GM19397 (cell line): ENCODE measurements at regions not wholly inside any gene's neighbourhood (a gene's known extent, or its start where the extent isn't known, plus 50 kb on each side); places are given as distances from the start of the nearest gene placed in this dataset.
"Not testable (repeated sequence)": the region's sequence is repeated elsewhere in the genome, so short reads cannot be mapped to it uniquely, and the experiment has no call there.

Source experiments
- ATAC-seq: cut with Tn5 transposase; IDR thresholded peaks from one replicate; pipeline ENCODE4 v1.9.1; 2021; ENCODE audit warnings: mild to moderate bottlenecking, moderate library complexity; ENCODE audit not compliant: unreplicated experiment

DNA sequence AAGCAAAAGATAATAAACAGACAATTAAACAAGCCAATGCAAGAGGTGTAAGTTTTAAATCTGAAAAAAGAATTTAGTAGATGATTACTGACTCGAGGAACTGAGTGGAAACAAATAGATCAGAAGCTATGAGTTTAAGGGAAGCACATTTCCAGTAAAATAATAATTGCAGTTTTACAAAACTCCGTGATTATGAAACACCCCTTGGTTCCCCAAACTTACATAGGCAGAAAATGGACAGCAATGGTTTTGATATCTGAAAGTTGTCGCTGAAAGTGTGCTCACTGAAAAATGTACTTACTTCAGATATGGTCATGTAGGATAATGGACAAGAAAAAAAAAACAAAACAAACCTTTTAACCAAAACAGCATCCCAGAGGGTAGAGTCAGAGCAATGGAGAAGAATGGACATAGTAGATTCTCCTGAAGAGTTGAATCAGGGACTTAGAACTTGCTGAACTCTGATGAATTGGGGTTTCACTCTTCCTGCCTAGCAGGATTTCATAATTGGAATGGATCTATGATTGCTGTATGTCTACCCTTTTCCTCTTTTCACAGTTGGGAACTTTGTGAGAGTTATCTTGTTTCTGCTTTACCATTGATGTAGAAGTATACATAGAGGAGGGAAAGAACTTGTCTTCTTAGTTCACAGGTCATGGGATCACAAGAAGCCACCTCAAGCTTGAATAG is 305.6 kb upstream of the ZEB2 start:
- no peak for ATAC-seq

DNA sequence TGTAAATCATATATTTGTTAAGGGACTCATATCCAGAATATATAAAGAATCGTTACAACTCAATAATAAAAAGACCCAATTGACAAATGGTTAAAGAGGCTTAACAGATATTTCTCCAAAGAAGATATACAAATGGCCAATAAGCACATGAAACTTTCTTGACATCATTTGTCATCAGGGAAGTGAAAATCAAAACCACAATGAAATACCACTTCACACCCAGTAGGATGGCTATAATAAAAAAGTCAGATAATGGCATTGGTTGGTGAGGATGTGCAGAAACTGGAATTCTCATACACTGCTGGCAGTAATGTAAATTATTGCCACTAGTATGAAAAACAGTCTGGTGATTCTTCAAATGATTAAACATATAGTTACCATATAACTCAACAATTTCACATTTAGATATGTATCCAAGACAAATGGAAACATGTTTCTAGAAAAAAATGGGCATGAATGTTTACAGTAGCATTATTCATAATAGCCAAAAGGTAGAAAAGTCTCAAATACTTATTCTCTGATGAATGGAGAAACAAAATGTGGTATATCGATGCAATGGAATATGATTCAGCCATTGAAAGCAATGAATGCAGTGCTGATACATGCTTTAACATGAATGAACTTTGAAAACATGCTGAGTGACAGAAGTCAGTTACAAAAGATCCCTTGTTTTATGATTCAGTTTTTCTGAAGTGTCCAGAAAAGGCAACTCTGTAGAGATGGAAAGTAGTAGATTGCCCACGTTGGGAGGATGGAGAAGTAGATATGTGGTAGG is 304.6 kb upstream of the ZEB2 start:
- no peak for ATAC-seq

DNA sequence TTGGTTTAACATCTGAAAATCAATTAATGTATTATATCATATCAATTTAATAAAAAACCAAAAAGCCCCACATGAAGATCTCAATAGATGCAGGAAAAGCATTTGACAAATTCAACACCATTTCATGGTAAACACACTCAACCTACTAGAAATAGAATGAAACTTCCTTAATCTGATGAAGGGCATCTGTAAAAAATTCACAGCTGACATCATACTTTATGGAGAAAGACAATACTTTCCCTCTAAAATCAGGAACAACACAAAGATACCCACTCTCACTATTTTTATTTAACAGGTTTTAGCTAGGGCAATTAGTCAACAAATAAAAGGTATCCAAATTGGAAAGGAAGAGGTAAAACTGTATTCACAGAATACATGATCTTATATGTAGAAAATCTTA is 303.0 kb upstream of the ZEB2 start:
- ATAC-seq = no peak

DNA sequence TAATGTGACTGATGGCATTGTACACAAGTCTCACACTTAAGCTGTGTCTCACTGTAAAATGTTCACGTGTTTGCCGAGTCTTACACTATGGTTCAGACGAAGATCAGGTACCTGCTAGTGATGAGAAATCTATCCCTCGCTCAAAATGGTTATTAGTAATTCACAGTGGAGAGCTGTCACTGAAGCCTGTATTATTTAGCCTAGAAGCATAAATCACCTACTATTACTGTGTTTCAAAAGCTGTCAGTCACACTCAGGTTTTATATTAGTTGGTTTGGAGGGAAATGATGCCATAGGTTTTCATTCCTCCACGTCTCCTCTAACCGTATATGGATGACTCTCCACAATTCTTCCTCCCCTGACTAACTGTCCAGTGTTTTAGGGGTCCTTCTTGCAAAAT is 292.4 kb upstream of the ZEB2 start:
- no peak for ATAC-seq

DNA sequence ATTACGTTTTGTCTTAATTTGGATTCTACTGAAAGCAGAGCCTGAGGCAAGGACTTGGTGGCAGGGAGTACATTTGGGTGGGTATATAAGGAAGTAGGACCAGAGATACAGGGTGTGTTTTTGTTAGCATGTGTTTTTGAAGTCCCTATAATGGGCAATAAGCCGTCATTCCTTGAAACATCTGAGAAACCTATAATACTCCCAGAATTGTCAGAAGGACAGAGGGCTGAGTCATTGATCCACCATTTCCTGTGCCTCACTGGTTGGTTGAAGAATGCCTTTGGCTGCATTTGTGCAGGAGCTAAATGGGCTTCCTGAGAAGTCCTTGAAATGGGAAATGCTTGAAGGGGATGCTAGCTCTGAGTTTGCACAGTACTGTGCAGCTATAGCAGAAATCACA is 281.8 kb upstream of the ZEB2 start:
- no peak for ATAC-seq

DNA sequence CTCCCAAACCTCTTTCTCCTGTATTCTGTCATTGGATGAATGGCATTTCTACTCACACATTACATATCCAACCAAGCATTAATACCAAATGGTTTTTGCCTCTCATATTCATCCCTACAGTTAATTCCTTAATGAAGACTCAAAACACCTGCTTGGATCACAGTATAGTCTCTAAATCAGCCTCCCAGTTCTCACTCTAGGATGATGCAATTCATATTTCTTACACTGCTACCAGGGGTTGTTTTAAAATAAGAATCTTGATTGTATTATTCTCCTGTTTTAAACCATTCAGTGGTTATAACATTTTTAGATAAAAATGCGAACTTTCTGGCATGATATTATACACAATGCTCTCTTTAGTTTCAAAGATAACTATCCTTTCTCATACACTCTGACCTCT is 281.4 kb upstream of the ZEB2 start:
- no peak for ATAC-seq

DNA sequence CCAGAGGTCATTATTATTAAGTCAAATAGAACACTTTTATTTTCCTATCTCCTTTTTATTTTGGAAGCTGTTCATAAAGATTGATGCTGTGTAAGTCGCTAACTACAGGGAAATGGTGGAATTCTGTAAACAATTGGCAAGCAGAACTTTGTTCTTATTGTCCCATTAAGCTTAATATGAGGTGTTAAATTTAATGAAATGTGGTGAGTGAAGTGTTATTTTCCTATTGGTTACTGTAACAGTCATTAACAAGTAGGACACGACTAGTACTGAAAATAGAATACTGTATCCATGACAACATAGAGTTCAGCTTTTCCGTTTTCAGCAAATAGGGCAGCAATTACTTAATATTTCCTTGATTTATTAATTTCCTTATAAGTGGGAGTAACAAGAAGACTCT is 279.1 kb upstream of the ZEB2 start:
- ATAC-seq = no peak

DNA sequence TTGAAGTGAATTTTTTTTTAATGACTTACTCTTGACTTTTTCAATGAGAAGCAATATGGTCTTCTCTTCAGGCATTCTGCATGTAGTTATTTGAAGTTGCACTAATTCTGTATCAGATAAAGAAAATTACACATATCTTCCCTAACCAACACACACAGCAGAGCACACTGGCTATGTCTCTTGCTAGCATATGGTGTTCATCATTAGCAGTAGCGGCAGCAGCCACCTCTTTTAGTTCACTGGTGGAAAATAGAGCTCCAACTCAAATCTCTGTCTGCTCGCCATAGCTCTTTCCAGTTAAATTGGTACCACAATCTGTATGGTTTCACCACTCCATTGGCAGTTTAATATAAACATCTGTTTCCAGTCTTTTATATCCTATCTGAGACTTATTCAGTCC is 278.1 kb upstream of the ZEB2 start:
- no peak for ATAC-seq

DNA sequence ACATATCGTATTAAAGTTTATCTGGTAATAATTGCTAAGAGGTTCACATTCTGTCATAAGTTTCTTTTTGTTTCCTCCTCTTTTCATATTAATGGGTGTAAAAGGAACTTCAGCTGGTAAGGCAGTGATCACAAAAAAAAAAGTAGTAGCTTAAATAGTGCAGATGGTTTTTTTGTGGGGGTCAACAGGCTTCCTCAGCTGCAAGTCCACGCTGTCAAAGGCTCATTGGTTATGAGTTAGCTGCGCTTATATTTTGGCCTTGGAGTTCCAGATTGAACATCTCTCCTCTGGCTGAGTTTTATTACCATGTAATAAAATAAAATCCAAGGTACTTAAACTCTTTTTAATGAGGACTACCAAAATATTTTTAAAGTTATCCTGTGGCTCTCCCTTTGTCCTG is 277.0 kb upstream of the ZEB2 start:
- no peak for ATAC-seq

DNA sequence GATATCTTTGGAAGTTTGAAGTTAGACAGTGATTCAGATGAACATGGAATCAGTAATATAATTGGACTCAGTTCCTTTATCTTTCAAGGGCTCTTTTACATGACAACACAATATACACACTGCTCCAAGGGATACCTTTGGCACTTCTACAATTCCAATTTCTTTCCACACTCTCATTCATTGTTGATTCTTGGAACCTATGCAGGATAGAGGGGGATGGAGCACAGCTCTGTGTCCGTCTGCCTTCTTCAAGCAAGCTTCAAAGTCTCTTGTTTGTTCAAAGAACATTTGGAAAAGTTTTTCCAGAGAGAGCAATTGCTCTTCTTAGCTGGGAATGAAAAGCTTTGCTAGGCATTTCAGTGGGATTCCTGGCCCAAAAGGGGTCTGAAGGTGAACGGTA is 276.2 kb upstream of the ZEB2 start:
- ATAC-seq = no peak

DNA sequence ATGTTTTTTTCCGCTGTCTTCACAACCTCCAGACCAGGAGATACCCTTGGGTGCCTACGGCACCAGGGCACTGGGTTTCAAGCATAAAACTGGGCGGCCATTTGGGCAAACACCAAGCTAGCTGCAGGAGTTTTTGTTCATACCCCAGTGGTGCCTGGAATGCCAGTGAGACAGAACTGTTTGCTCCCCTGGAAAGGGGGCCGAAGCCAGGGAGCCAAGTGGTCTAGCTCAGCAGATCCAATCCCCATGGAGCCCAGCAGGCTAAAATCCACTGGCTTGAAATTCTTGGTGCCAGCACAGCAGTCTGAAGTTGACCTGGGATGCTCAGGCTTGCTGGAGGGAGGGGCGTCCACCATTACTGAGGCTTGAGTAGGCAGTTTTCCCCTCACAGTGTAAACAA is 265.3 kb upstream of the ZEB2 start:
- ATAC-seq = no peak

DNA sequence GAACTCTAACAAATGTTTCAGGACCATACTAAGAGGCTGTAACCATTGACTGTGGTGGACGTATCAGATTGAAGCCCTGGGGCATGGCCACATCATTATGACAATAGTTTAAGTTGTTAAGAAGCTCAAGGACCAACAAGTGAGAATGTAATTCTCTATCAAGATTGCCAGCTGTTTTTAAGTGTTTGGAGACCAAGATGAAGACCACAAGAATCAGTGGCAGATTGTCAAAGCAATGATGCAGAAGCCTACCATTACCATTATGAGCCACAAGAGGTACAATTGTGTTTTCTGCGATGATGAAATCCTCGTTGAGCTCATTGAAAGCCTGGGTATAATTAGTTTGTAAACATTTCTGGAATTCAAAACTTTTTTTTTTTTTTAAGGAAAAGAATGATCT is 261.1 kb upstream of the ZEB2 start:
- ATAC-seq = no peak

DNA sequence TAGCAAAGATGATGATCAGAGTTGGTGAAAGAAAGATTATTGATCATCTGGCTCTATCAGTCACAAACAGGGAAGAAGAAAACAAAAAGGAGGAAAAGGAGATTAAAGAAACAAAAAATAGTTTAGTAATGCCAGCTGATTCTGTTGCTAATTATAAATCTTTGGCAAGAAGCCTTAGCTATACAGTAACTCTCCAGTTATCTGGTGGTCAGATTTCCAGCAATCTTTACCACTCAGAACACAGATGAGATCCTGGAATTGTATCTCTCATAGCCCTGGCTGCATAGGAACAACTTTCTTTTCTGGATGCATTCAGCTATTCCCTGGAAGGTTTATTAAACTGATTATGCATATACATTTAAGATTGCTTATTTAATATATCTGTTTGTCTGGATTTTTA is 256.8 kb upstream of the ZEB2 start:
- ATAC-seq = no peak

DNA sequence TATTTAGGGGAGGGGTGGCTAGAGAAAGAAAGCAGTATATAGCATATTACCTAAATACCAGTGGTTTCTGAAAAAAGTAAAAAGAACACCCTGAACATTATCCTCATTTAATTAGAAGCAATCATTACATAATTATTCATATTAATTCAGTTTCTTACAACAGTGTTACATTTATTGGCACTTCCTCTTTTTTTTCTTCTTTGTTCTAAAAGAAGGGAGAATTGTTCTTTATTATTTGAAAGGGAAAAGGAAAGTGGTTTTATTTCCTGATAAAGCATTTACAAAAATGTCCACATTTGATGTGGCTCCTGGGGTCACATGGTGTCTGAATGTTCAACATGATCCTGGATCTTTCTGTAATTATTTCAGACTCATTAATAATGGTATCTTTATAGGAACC is 254.9 kb upstream of the ZEB2 start:
- no peak for ATAC-seq

DNA sequence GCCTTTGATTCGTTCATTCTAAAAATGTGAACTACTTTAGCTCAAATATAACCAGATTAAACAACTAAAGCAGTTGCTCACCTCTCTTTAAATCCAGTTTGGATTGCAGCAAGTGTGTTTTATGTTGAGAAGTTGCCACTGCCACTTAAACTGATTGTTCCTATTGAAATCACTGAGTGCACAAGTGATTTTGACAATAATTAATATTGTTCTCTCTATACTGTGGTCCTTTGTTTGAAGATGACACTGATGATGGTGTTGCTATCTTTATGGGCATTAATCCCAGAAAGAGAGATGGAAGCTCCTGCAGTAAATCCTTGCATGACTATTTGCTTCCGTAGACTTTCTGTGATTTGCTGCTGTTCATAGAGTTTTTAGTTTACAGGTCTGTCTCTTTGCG is 251.4 kb upstream of the ZEB2 start:
- ATAC-seq = no peak

DNA sequence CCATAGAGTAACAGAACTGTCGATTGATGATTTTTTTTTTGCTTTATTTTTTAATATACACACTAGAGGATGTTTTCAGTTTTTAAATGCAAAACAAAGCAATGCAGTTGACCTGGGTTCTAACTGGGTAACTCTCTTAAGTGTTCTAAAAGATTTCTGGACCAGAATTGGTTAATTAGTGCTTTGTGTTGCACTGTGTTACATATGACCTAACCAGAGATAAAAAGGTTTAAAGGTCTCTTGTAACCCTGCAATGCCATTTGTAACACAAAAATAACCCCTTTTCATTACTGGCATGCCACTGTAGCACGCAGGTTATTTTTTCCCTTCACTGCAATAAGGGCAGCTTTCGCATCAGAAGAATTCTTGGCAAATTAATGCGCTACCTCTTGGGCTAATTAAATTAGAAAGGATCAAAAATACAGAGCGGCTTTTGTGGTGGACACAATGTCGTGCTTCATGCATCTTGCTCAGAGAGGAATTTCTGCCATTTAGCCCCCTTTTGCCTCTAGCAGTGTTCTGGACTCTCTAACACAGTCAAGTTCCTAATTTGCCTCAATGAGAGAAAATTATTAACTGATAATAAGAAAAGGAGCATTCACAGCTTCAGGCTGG is 250.8 kb upstream of the ZEB2 start:
- no peak for ATAC-seq

DNA sequence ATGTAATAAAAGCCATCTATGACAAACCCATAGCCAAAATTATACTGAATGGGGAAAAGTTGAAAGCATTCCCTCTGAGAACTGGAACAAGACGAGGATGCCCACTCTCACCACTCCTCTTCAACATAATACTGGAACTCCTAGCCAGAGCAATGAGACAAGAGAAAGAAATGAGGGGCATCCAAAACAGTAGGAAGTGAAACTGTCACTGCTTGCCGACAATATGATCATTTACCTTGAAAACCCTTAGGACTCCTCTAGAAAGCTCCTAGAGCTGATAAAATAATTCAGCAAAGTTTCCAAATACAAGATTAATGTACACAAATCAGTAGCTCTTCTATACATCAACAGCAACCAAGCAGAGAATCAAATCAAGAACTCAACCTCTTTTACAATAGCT is 241.0 kb upstream of the ZEB2 start:
- ATAC-seq = not testable (repeated sequence)

DNA sequence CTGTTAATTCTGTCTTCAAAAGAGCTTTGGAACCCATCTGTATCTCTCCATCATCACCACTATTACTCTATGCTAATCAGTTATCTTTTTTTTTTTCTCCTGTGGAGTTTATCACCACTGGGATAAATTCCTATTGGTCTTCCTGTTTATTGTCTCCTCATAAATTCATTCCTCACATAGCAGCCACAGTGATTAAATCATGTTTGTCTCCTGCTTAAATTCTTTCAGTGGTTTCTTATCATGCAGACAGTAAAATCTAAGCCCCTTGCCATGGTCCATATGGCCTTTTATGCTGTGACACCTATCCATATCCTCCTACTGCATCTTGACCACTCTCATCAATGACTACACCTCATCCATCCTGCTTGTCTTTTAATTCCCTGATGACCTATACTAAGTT is 239.8 kb upstream of the ZEB2 start:
- ATAC-seq = no peak

DNA sequence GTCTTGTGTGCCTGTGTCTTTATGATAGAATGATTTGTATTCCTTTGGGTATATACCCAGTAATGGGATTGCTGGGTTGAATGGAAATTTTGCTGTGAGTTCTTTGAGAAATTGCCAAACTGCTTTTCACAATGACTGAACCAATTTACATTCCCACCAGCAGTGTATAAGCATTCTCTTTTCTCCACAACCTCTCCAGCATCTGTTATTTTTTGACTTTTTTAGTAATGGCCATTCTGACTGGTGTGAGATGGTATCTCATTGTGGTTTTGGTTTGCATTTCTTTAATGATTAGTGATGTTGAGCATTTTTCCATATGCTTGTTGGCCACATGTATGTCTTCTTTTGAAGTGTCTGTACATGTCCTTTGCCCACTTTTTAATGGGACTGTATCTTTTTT is 238.3 kb upstream of the ZEB2 start:
- not testable (repeated sequence) for ATAC-seq

DNA sequence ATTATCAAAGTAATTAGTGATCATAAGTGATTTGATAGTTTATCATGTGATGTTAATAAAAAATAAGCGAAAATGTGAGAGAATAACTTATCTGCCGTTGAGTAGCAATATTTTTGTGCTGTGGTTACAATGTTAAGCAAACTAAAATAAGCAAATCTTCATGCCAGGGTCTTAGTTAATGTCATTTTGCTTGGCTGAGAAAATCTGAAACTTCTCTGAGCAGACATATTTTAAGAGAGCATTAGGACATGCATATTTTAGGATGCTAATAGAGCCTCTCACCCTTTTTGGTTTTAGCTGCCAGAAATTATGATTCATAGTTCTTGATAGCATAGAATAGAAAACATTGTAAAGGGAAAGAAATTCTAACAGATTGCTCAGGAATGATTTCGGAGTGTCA is 233.5 kb upstream of the ZEB2 start:
- ATAC-seq = no peak

DNA sequence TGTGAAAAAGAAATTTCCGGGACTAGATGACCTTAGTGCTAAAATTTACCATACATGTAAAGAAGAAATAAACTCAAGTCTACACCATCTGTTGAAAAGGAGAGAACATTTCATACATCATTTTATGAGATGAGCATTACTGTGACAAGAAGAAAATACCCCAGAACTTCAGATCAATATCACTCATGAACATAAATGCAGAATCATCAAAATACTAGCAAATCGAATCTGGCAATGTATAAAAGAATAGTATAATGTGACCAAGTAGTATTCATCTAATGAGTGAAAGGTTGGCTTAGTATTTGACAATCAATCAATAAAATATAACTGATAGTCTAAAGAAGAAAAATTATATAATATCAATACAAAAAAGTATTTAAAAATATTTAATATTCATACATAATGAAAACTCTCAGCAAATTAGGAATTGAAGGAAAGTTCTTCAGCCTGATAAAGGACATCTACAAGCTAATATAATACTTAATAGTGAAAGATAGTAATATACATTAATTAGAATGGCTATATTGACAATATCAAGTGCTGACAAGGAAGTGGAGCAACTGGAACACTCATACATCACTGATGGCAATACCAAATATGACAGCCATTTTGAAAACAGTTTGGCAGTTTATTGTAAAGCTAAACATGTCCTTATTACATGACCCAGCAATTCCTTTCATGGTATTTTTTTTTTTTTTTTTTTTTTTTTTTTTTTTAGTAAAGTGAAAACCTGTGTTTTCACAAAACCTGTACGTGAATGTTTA is 231.4 kb upstream of the ZEB2 start:
- no peak for ATAC-seq

DNA sequence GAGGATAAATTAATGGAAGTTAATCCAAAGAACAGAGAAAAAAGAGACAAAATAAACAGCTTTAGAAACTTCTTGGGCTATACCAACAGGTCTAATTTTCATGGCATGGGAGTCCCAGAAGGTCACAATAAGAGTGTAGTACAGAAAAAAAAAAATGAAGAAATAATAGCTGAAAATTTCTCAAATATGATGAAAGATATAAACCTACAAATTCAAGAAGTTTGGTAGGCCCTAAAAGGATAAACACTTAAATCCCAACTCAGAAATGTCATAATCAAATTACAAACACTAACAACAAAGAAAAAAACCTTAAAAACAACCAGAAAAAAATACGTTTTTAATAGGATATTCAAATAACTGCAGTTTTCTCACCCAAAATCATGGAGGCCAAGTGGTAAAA is 229.3 kb upstream of the ZEB2 start:
- ATAC-seq = no peak
